ENCODE measurements at regions not wholly inside any gene's neighbourhood (a gene's known extent, or its start where the extent isn't known, plus 50 kb on each side); places are given as distances from the start of the nearest gene placed in this dataset.
"Not testable (repeated sequence)": the region's sequence is repeated elsewhere in the genome, so short reads cannot be mapped to it uniquely, and the experiment has no call there.

GRCh38 chr7:34487391-34488115 lies 170.5 kb upstream of the NPSR1 start:
- DNase-seq (ENCODE audit: low spot score), result no peak

GRCh38 chr7:34488766-34489165 lies 169.3 kb upstream of the NPSR1 start:
- DNase-seq (ENCODE audit: low spot score), result no peak

GRCh38 chr7:34491899-34492298 lies 166.1 kb upstream of the NPSR1 start:
- DNase-seq (ENCODE audit: low spot score), result no peak

GRCh38 chr7:34493752-34494151 lies 164.3 kb upstream of the NPSR1 start:
- no peak for DNase-seq (ENCODE audit: low spot score)

- peak; percentile 9 for DNase-seq (ENCODE audit: low spot score)
Observed at GRCh38 chr7:34497153-34497777, 160.8 kb upstream of the NPSR1 start.

- no peak for DNase-seq (ENCODE audit: low spot score)
Observed at GRCh38 chr7:34501156-34501555, 156.9 kb upstream of the NPSR1 start.

- no peak for DNase-seq (ENCODE audit: low spot score)
Observed at GRCh38 chr7:34507191-34507590, 150.8 kb upstream of the NPSR1 start.

GRCh38 chr7:34523226-34523918 lies 134.6 kb upstream of the NPSR1 start:
- DNase-seq (ENCODE audit: low spot score), result no peak

- no peak for DNase-seq (ENCODE audit: low spot score)
Observed at GRCh38 chr7:34530259-34530658, 127.8 kb upstream of the NPSR1 start.

- no peak for DNase-seq (ENCODE audit: low spot score)
Observed at GRCh38 chr7:34539003-34539402, 119.0 kb upstream of the NPSR1 start.

GRCh38 chr7:34544621-34545020 lies 113.4 kb upstream of the NPSR1 start:
- no peak for DNase-seq (ENCODE audit: low spot score)

GRCh38 chr7:34550996-34551395 lies 107.0 kb upstream of the NPSR1 start:
- no peak for DNase-seq (ENCODE audit: low spot score)

- no peak for DNase-seq (ENCODE audit: low spot score)
Observed at GRCh38 chr7:34552502-34552901, 105.5 kb upstream of the NPSR1 start.

GRCh38 chr7:34558022-34558421 lies 100.0 kb upstream of the NPSR1 start:
- no peak for DNase-seq (ENCODE audit: low spot score)

GRCh38 chr7:34564091-34564490 lies 93.9 kb upstream of the NPSR1 start:
- DNase-seq (ENCODE audit: low spot score), result no peak

GRCh38 chr7:34567906-34568305 lies 90.1 kb upstream of the NPSR1 start:
- no peak for DNase-seq (ENCODE audit: low spot score)

GRCh38 chr7:34569975-34570699 lies 87.9 kb upstream of the NPSR1 start:
- no peak for DNase-seq (ENCODE audit: low spot score)

GRCh38 chr7:34575006-34575405 lies 83.0 kb upstream of the NPSR1 start:
- DNase-seq (ENCODE audit: low spot score), result no peak

- DNase-seq (ENCODE audit: low spot score), result not testable (repeated sequence)
Observed at GRCh38 chr7:34577934-34578333, 80.1 kb upstream of the NPSR1 start.

GRCh38 chr7:34581698-34582097 lies 76.3 kb upstream of the NPSR1 start:
- DNase-seq (ENCODE audit: low spot score), result not testable (repeated sequence)

GRCh38 chr7:34584526-34584925 lies 73.5 kb upstream of the NPSR1 start:
- no peak for DNase-seq (ENCODE audit: low spot score)

GRCh38 chr7:34596887-34597286 lies 61.1 kb upstream of the NPSR1 start:
- DNase-seq (ENCODE audit: low spot score), result peak; percentile 3

Data from GM03348 (cell line).